H1 (cell line): ENCODE measurements at regions not wholly inside any gene's neighbourhood (a gene's known extent, or its start where the extent isn't known, plus 50 kb on each side); places are given as distances from the start of the nearest gene placed in this dataset.

ENCODE experiments used
- CTCF ChIA-PET: fragments of 300-600 bp; sonication (Branson Sonifier 250); formaldehyde crosslinking; loops from one replicate; lab custom pipeline; 2021; ENCODE audit not compliant: partially characterized antibody; lab: Charles Lee
- POLR2A ChIA-PET: fragments of 300-600 bp; sonication (Branson Sonifier 250); formaldehyde crosslinking; loops from one replicate; lab custom pipeline; 2021; ENCODE audit warnings: inconsistent platforms; ENCODE audit not compliant: partially characterized antibody; lab: Charles Lee
- DNase-seq, 2 experiments: peaks; one replicate each; pipeline versions ENCODE4 v3.0.0 to v3.0.0-alpha.2; 2010 to 2022; ENCODE audit warnings: low spot score in 2 of 2, low read depth in 1 of 2, mixed read lengths in 1 of 2
- FAIRE-seq: peaks from 2 replicates; lab custom pipeline; 2011; peaks lifted over from hg19 to GRCh38; lab: Jason Lieb, UNC
- H2AFZ ChIP-seq: 2 replicates; pipeline ENCODE4 v1.8.1; 2012; ENCODE audit warnings: low read length, inconsistent platforms
- H2AK5ac ChIP-seq: 2 replicates; pipeline ENCODE4 v1.6.1; 2013; ENCODE audit warnings: low read depth, low read length
- H2BK120ac ChIP-seq: replicated peaks from 2 replicates; pipeline ENCODE3; 2013; ENCODE audit warnings: low read depth, low read length, inconsistent platforms
- H2BK12ac ChIP-seq: 2 replicates; pipeline ENCODE4 v1.6.1; 2013; ENCODE audit warnings: low read depth, low read length
- H2BK15ac ChIP-seq: 2 replicates; pipeline ENCODE4 v1.6.1; 2013; ENCODE audit warnings: low read length
- H2BK20ac ChIP-seq: 2 replicates; pipeline ENCODE4 v1.6.1; 2013; ENCODE audit warnings: low read length
- H2BK5ac ChIP-seq: 2 replicates; pipeline ENCODE4 v1.6.1; 2013; ENCODE audit warnings: low read depth, low read length
- H3K14ac ChIP-seq: 2 replicates; pipeline ENCODE4 v1.6.1; 2013; ENCODE audit warnings: inconsistent platforms; ENCODE audit not compliant: insufficient read length
- H3K18ac ChIP-seq: 2 replicates; pipeline ENCODE4 v1.6.1; 2013; ENCODE audit warnings: low read length; ENCODE audit errors: extremely low read depth
- H3K23ac ChIP-seq: 2 replicates; pipeline ENCODE4 v1.6.1; 2013; ENCODE audit warnings: inconsistent platforms; ENCODE audit not compliant: insufficient read length
- H3K23me2 ChIP-seq: 2 replicates; pipeline ENCODE4 v1.6.1; 2013; ENCODE audit warnings: low read depth, low read length
- H3K27ac ChIP-seq: 2 replicates; pipeline ENCODE4 v1.6.1; 2011; ENCODE audit warnings: low read depth, low read length, inconsistent platforms
- H3K27me3 ChIP-seq, 4 experiments: replicated peaks in 1 of 4; 1 replicate in 1 of 4; 2 replicates in 3 of 4; pipeline versions ENCODE4 v1.6.1 to v1.8.1; 2011 to 2013; ENCODE audit warnings: low read length in 3 of 4, mild to moderate bottlenecking in 3 of 4, inconsistent platforms in 2 of 4, mixed read lengths in 2 of 4, moderate library complexity in 1 of 4; ENCODE audit not compliant: control insufficient read depth in 3 of 4, insufficient read depth in 3 of 4; ENCODE audit errors: extremely low read depth in 1 of 4
- H3K36me3 ChIP-seq, 4 experiments: 2 replicates each; pipeline versions ENCODE4 v1.6.1 to v1.8.1; 2011 to 2013; ENCODE audit warnings: mild to moderate bottlenecking in 4 of 4, low read length in 3 of 4, moderate library complexity in 2 of 4, control low read depth in 1 of 4, inconsistent platforms in 1 of 4; ENCODE audit not compliant: insufficient read depth in 4 of 4, control insufficient read depth in 2 of 4
- H3K4ac ChIP-seq: replicated peaks from 2 replicates; pipeline ENCODE3; 2013; ENCODE audit warnings: low read length, low read depth, mixed read lengths, inconsistent platforms; ENCODE audit not compliant: insufficient read length
- H3K4me1 ChIP-seq, 4 experiments: replicated peaks in 1 of 4; 1 replicate in 1 of 4; 2 replicates in 3 of 4; pipeline versions ENCODE4 v1.6.1 to v1.8.1; 2011 to 2013; ENCODE audit warnings: low read length in 3 of 4, inconsistent platforms in 2 of 4, mixed read lengths in 1 of 4; ENCODE audit not compliant: insufficient read depth in 4 of 4, control insufficient read depth in 3 of 4
- H3K4me2 ChIP-seq, 2 experiments: 2 replicates each; pipeline versions ENCODE4 v1.6.1 to v1.8.1; 2011 to 2013; ENCODE audit warnings: low read depth in 2 of 2, low read length in 2 of 2, control low read depth in 1 of 2, inconsistent platforms in 1 of 2, mild to moderate bottlenecking in 1 of 2; ENCODE audit not compliant: insufficient read depth in 1 of 2
- H3K4me3 ChIP-seq, 4 experiments: fragments of 200-600, 300-600 bp in 1 of 4; sonication (generic), shearing (Covaris generic), sonication (Bioruptor Twin) in 1 of 4; 2 replicates each; pipeline versions ENCODE4 v1.5.1 to v1.8.1; 2011 to 2016; ENCODE audit warnings: low read length in 4 of 4, low read depth in 3 of 4, control low read depth in 2 of 4, inconsistent platforms in 2 of 4, mild to moderate bottlenecking in 2 of 4, mixed read lengths in 1 of 4, moderate library complexity in 1 of 4; ENCODE audit not compliant: insufficient read depth in 2 of 4; ENCODE audit errors: extremely low read depth in 1 of 4
- H3K56ac ChIP-seq: replicated peaks from 2 replicates; pipeline ENCODE3; 2013; ENCODE audit warnings: low read depth, mild to moderate bottlenecking, mixed read lengths, low read length, inconsistent platforms; ENCODE audit not compliant: insufficient read length
- H3K79me1 ChIP-seq: 2 replicates; pipeline ENCODE4 v1.6.1; 2013; ENCODE audit warnings: low read depth, low read length, control low read depth
- H3K79me2 ChIP-seq, 2 experiments: 2 replicates each; pipeline versions ENCODE4 v1.6.1 to v1.8.1; 2012 to 2013; ENCODE audit warnings: low read length in 2 of 2, mild to moderate bottlenecking in 2 of 2, inconsistent platforms in 1 of 2; ENCODE audit not compliant: insufficient read depth in 2 of 2, control insufficient read depth in 1 of 2
- H3K9ac ChIP-seq, 4 experiments: replicated peaks in 1 of 4; 1 replicate in 1 of 4; 2 replicates in 3 of 4; pipeline versions ENCODE4 v1.6.1 to v1.8.1; 2011 to 2013; ENCODE audit warnings: low read depth in 3 of 4, low read length in 3 of 4, control low read depth in 2 of 4, mild to moderate bottlenecking in 2 of 4, moderate library complexity in 2 of 4, inconsistent platforms in 1 of 4; ENCODE audit errors: extremely low read depth in 1 of 4
- H3K9me3 ChIP-seq, 2 experiments: 2 replicates each; pipeline versions ENCODE4 v1.6.1 to v1.8.1; 2012 to 2013; ENCODE audit warnings: mild to moderate bottlenecking in 2 of 2, moderate library complexity in 2 of 2, control low read depth in 1 of 2, inconsistent platforms in 1 of 2, low read depth in 1 of 2, low read length in 1 of 2, mixed read lengths in 1 of 2; ENCODE audit not compliant: insufficient read depth in 2 of 2
- H4K20me1 ChIP-seq, 2 experiments: replicated peaks in 1 of 2; 2 replicates each; pipeline versions ENCODE3 to v1.8.1; 2011 to 2013; ENCODE audit warnings: inconsistent platforms in 2 of 2, low read length in 2 of 2, mild to moderate bottlenecking in 1 of 2; ENCODE audit not compliant: insufficient read depth in 2 of 2, control insufficient read depth in 1 of 2
- H4K5ac ChIP-seq: 2 replicates; pipeline ENCODE4 v1.6.1; 2013; ENCODE audit warnings: low read length, low read depth, mixed read lengths, inconsistent platforms; ENCODE audit not compliant: insufficient read length
- H4K8ac ChIP-seq: 2 replicates; pipeline ENCODE4 v1.8.0; 2013; ENCODE audit warnings: mild to moderate bottlenecking, moderate library complexity, low read length, inconsistent platforms; ENCODE audit not compliant: insufficient read depth; ENCODE audit errors: extremely low read depth
- H4K91ac ChIP-seq: replicated peaks from 2 replicates; pipeline ENCODE3; 2013; ENCODE audit warnings: low read length, mixed read lengths, inconsistent platforms; ENCODE audit not compliant: insufficient read length
- HDAC2 ChIP-seq, 2 experiments: fragments of 300-600 bp in 1 of 2; sonication (generic) in 1 of 2; IDR thresholded peaks; 2 replicates each; pipeline ENCODE4 v1.6.1; 2011 to 2012; ENCODE audit warnings: low read depth in 2 of 2, low read length in 2 of 2, mild to moderate bottlenecking in 2 of 2, moderate library complexity in 2 of 2, borderline replicate concordance in 1 of 2, inconsistent platforms in 1 of 2
- KDM5A ChIP-seq: fragments of 200-600 bp; IDR thresholded peaks from 2 replicates; pipeline ENCODE4 v1.7.1; 2012; ENCODE audit warnings: mild to moderate bottlenecking, low read length, inconsistent platforms, mixed read lengths

DNA sequence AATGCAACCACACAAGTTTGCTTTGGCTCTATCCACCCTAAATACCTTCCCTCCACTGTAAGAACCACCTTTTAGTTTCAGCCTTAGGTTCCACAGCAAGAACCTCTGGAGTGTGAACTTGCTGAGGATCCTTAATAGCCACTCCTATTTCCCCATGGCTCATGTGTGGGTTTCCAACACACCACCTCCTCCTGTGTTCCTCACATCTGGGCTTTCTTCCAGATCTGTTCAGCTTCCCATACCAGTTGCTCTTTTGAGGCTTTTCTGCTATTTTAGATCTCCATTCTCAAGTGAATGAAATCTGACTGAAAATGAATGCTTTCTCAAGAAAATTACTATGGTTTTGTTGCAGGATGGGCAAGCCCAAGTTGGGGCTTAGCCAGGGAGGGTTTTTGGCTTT lies 104.8 kb upstream of the MIR17HG start:
- no peak for DNase-seq
- no peaks in the 10 kb centered on the region for H3K27me3 ChIP-seq
- no peak for FAIRE-seq
- no peak for TF ChIP-seq HDAC2 (IDR thresholded peaks at IDR 0.05; ENCODE audit: borderline replicate concordance in 1 of 2, low read depth in 2 of 2, low read length in 2 of 2)
- TF ChIP-seq KDM5A = no peak

More for the DNA sequence above, 104.8 kb upstream of the MIR17HG start:
- Histone ChIP-seq H2BK12ac (no peak overlapping the region), H4K8ac (no peak overlapping the region), H2BK20ac (no peak overlapping the region), H3K9ac (no peak overlapping the region), H3K23ac (no peak overlapping the region), H3K79me2 (no peaks in the 10 kb centered on the region), H4K20me1 (no peaks in the 10 kb centered on the region), H3K79me1 (no peaks in the 10 kb centered on the region), H4K5ac (no peak overlapping the region), H2BK5ac (no peak overlapping the region), H3K36me3 (no peaks in the 10 kb centered on the region), H4K91ac (no peak overlapping the region), H3K18ac (no peak overlapping the region), H3K4ac (no peak overlapping the region), H2BK15ac (no peak overlapping the region), H2AK5ac (no peak overlapping the region), H2BK120ac (no peak overlapping the region), H3K23me2 (no peaks in the 10 kb centered on the region; the same call in 1 of the 2 replicates), H3K56ac (no peak overlapping the region), H3K27ac (no peak overlapping the region), H3K4me3 (no peak overlapping the region), H2AFZ (no peak overlapping the region), H3K9me3 (no peaks in the 10 kb centered on the region), H3K14ac (no peak overlapping the region), H3K4me2 (no peak overlapping the region), H3K4me1 (peaks cover 0 to 4% (median 0%) of the 10 kb centered on the region in 4 experiments; a peak in 2 of 7 replicates)
- CTCF ChIA-PET = interaction anchor here (0.6 kb wide), 1 partner anchor 107 kb away, joined by 3 read pairs; no protein-coding TSS in a partner anchor
- POLR2A ChIA-PET = no interaction called here
